Breast epithelium (tissue), 3 donors: ENCODE measurements at regions not wholly inside any gene's neighbourhood (a gene's known extent, or its start where the extent isn't known, plus 50 kb on each side); places are given as distances from the start of the nearest gene placed in this dataset.

ENCODE experiments used
- POLR2A ChIP-seq: fragments of 450-650 bp; IDR thresholded peaks from one replicate; pipeline ENCODE4 v1.6.1; 2016; ENCODE audit warnings: antibody characterized with exemption, mild to moderate bottlenecking, moderate library complexity
- POLR2AphosphoS5 ChIP-seq, 3 donors: sonication (generic); formaldehyde crosslinking; IDR thresholded peaks; one replicate each; pipeline ENCODE4 v1.6.1; 2017; ENCODE audit warnings: antibody characterized with exemption in 3 of 3
- TF ChIP-seq, protein P1 (sequence below), 3 donors: fragments of 450-650 bp; IDR thresholded peaks; one replicate each; pipeline ENCODE4 v1.5.1; 2016 to 2017; ENCODE audit warnings: antibody characterized with exemption in 3 of 3, mild to moderate bottlenecking in 3 of 3, moderate library complexity in 3 of 3

DNA sequence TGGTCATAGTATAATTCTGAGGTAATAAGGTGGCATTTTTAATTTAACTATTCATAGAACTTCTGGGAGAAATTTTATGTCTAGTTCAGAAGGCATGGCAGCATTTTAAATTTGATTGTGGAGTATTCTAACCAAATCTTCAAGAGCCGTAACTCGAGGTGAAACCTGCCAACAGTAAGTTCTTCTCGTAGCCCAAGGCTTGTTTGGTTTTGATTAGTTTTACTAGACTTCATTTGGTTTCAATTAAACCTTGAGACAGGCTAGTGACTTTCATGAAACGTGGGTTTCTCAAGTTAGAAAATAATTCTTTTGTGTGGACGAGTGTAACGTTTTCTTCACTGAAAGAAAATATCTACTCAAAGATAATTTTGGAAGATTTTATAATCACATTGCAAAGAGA, 395.5 kb downstream of the USP25 start:
- TF ChIP-seq, protein P1, sequence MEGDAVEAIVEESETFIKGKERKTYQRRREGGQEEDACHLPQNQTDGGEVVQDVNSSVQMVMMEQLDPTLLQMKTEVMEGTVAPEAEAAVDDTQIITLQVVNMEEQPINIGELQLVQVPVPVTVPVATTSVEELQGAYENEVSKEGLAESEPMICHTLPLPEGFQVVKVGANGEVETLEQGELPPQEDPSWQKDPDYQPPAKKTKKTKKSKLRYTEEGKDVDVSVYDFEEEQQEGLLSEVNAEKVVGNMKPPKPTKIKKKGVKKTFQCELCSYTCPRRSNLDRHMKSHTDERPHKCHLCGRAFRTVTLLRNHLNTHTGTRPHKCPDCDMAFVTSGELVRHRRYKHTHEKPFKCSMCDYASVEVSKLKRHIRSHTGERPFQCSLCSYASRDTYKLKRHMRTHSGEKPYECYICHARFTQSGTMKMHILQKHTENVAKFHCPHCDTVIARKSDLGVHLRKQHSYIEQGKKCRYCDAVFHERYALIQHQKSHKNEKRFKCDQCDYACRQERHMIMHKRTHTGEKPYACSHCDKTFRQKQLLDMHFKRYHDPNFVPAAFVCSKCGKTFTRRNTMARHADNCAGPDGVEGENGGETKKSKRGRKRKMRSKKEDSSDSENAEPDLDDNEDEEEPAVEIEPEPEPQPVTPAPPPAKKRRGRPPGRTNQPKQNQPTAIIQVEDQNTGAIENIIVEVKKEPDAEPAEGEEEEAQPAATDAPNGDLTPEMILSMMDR (IDR thresholded peaks at IDR 0.05), result no peak
- no peak for TF ChIP-seq POLR2AphosphoS5 (IDR thresholded peaks at IDR 0.05)
- no peak for TF ChIP-seq POLR2A
